IPS-18a (cell line): ENCODE measurements at regions not wholly inside any gene's neighbourhood (a gene's known extent, or its start where the extent isn't known, plus 50 kb on each side); places are given as distances from the start of the nearest gene placed in this dataset.
"Not testable (repeated sequence)": the region's sequence is repeated elsewhere in the genome, so short reads cannot be mapped to it uniquely, and the experiment has no call there.

Experiments
- H3K27ac ChIP-seq: one replicate; pipeline ENCODE4 v1.5.1; 2013; ENCODE audit warnings: low read length
- H3K27me3 ChIP-seq: one replicate; pipeline ENCODE4 v1.6.1; 2013; ENCODE audit warnings: mild to moderate bottlenecking, low read length; ENCODE audit not compliant: control insufficient read depth, insufficient read depth
- H3K36me3 ChIP-seq: one replicate; pipeline ENCODE4 v1.6.1; 2013; ENCODE audit warnings: low read depth, low read length; ENCODE audit not compliant: control insufficient read depth
- H3K4me1 ChIP-seq: one replicate; pipeline ENCODE4 v1.6.1; 2013; ENCODE audit warnings: low read depth, low read length; ENCODE audit not compliant: control insufficient read depth
- H3K4me3 ChIP-seq: one replicate; pipeline ENCODE4 v1.5.1; 2013; ENCODE audit warnings: low read length
- H3K9ac ChIP-seq: one replicate; pipeline ENCODE4 v1.6.1; 2013; ENCODE audit warnings: mild to moderate bottlenecking, low read length, moderate library complexity
- H3K9me3 ChIP-seq: one replicate; pipeline ENCODE4 v1.6.1; 2013; ENCODE audit warnings: low read depth, low read length; ENCODE audit not compliant: control insufficient read depth

DNA sequence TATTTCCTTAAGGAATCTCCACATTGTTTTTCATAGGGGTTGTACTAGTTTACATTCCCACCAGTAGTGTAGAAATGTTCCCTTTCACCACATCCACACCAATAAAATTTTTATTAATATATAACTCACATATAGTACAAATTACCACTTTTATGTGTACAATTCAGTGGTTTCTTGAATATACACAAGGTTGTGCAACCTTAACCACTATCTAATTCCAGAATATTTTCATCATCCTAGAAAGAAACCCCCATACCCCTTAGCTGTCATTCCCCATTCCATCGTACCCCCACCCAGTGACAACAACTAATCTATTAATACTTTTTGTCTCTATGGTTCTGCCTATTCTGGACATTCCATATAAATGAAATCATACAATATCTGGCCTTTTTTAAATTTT, 108.3 kb upstream of the USP9X start:
- Histone ChIP-seq H3K4me1 (no peaks in the 10 kb centered on the region), H3K27me3 (no peaks in the 10 kb centered on the region), H3K36me3 (no peaks in the 10 kb centered on the region), H3K9ac (no peak overlapping the region), H3K9me3 (peaks cover 7% of the 10 kb centered on the region), H3K27ac (no peak overlapping the region), H3K4me3 (no peak overlapping the region)

DNA sequence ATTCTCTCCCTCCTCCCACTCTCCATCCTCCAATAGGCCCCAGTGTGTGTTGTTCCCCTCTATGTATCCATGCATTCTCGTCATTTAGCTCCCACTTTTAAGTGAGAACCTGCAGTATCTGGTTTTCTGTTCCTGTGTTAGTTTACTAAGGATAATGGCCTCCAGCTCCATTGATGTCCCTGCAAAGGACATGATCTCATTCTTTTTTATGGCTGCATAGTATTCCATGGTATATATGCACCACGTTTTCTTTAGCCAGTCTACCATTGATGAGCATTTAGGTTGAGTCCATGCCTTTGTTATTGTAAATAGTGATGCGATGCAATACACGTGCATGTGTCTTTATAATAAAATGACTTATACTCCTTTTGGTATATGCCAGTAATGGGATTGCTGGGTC, 100.3 kb upstream of the USP9X start:
- H3K27ac ChIP-seq: no peak overlapping the region

DNA sequence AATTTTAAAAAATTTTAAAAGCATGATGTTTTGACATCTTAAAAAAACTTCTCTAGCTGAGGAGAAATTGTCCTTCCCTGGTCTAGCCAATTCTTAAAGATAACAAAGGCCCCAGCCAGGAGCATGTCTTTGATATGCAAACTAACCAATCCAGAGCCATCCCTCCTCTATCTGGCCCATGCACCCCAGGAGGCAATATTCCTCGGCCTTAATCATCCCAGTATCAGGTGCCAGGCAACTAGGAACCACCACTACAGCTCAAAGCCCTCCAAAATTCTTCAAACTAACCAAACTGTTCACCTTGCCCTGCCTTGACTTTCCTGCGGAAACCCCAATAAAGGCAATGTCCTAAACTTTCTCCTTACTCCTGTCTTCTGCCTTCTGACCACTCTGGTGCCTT, 97.8 kb upstream of the USP9X start:
- peaks cover 7% of the 10 kb centered on the region for H3K4me1 ChIP-seq
- H3K27ac ChIP-seq: no peak overlapping the region
- no peaks in the 10 kb centered on the region for H3K27me3 ChIP-seq
- H3K9ac ChIP-seq: no peak overlapping the region
- no peaks in the 10 kb centered on the region for H3K9me3 ChIP-seq
- H3K4me3 ChIP-seq: no peak overlapping the region
- H3K36me3 ChIP-seq: no peaks in the 10 kb centered on the region

More for the DNA sequence above, 100.3 kb upstream of the USP9X start:
- Histone ChIP-seq H3K36me3 (no peaks in the 10 kb centered on the region), H3K9me3 (no peaks in the 10 kb centered on the region), H3K27me3 (no peaks in the 10 kb centered on the region), H3K4me3 (no peak overlapping the region), H3K9ac (no peak overlapping the region), H3K4me1 (peaks cover 7% of the 10 kb centered on the region)

DNA sequence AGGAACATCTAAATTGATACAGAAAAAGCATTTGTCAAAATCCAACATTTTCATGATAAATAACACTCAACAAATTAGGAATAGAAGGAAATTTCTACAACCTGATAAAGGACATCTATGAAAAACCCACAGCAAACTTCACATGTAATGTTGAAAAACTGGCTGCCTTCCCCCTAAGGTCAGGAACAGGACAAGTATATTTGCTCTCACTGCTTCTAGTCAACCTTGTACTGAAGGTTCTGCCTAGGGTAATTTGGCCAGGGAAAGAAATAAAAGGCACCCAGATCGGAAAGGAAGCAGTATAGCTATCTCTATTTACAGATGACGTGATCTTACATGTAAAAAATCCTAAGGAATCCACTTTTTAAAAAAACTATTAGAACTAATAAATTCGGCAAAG, 97.1 kb upstream of the USP9X start:
- Histone ChIP-seq H3K9me3 (no peaks in the 10 kb centered on the region), H3K4me1 (peaks cover 7% of the 10 kb centered on the region), H3K9ac (no peak overlapping the region), H3K27ac (no peak overlapping the region), H3K36me3 (no peaks in the 10 kb centered on the region), H3K4me3 (no peak overlapping the region), H3K27me3 (no peaks in the 10 kb centered on the region)

DNA sequence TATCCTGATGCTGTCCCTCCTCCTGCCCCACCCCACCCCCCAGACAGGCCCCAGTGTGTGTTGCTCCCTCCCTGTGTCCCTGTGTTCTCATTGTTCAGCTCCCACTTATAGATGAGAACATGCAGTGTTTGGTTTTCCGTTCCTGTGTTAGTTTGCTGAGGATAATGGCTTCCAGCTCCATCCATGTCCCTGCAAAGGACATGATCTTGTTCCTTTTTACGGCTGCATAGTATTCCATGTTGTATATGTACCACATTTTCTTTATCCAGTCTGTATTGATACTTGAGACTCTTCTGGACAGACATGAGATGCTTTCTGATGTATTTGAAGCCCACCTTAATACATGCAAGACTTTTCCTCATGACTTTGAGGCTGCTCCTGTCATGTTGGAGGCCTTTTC, 91.8 kb upstream of the USP9X start:
- H3K9ac ChIP-seq, H3K9me3 ChIP-seq, H3K36me3 ChIP-seq, H3K4me3 ChIP-seq, H3K27me3 ChIP-seq, H3K4me1 ChIP-seq, H3K27ac ChIP-seq: not testable (repeated sequence)

DNA sequence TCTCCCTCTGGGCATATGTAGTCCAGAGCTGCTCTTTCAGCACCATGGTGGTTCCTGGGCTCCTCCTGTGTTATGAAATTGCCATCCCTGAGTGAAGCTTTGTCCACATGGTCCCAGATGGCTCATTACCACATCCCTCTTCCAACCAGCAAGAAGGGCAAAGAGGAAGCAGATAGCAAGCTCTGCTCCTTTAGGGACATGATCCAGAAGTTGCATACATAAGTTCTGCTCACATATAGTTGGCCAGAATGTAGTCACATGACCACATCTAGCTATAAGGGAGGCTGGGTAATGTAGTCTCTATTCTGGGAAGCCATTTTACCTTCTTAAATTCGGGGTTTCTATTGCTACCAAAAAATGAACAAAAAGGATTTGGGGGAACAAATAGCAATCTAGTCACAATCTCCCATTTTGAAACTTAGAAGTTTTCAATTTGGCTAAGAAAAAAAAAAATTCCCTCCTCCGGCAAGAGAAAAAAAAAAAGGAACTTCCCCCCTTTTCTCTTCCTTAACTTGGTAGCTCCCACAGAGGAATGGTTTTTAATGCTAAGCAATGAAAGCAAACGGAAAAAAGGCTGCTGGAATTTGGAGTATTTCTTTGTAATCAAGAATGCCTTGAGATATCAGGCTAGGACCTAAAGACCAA, 88.2 kb upstream of the USP9X start:
- Histone ChIP-seq H3K4me3 (peak overlapping the region; percentile 36), H3K27me3 (no peaks in the 10 kb centered on the region), H3K36me3 (no peaks in the 10 kb centered on the region), H3K9ac (peak overlapping the region; percentile 5), H3K27ac (peak overlapping the region; percentile 7), H3K9me3 (no peaks in the 10 kb centered on the region), H3K4me1 (peaks cover 8% of the 10 kb centered on the region)

DNA sequence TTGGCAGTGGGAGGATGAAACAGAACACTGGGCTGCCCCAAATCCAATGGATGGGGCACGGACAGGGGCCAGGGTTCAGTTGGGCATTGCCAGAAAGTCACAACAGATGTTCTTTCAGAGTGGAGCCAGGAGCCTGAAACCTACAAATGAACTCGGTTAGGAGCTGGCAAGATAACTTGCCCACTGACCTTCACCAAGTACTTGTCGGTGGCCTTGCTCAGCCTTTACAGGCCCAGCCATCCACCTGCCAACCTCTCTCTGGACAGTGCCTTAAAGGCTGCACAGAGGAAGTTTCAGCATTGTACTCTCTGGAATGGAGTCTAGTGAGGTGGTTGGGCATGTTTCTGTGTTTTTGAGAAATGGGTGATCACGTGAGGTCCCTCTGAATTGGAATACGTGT, 87.1 kb upstream of the USP9X start:
- H3K9ac ChIP-seq: no peak overlapping the region
- no peaks in the 10 kb centered on the region for H3K9me3 ChIP-seq

DNA sequence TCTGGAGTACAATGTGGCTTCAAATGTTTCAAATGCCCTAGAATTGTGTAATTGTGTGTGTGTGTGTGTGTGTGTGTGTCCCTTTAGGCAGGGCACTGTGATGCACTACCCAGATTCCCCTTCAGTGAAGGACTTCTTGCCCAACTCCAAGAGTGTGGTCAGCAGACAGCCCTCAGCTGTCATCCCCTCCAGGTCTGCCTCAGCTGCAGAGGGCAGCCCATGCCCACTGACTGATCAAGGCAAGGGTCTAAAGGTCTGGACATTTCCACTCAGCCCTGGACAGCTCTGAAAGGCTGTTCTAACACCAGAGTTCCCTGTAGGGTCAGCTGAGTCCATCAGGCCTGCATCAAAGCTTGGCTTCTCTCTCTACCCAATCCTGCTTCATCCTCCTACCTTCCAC, 83.9 kb upstream of the USP9X start:
- Histone ChIP-seq H3K4me1 (peaks cover 15% of the 10 kb centered on the region), H3K9ac (no peak overlapping the region), H3K4me3 (no peak overlapping the region), H3K27me3 (no peaks in the 10 kb centered on the region), H3K27ac (no peak overlapping the region), H3K9me3 (no peaks in the 10 kb centered on the region), H3K36me3 (no peaks in the 10 kb centered on the region)

More for the DNA sequence above, 87.1 kb upstream of the USP9X start:
- Histone ChIP-seq H3K4me3 (no peak overlapping the region), H3K36me3 (no peaks in the 10 kb centered on the region), H3K4me1 (peaks cover 8% of the 10 kb centered on the region), H3K27me3 (no peaks in the 10 kb centered on the region), H3K27ac (no peak overlapping the region)

DNA sequence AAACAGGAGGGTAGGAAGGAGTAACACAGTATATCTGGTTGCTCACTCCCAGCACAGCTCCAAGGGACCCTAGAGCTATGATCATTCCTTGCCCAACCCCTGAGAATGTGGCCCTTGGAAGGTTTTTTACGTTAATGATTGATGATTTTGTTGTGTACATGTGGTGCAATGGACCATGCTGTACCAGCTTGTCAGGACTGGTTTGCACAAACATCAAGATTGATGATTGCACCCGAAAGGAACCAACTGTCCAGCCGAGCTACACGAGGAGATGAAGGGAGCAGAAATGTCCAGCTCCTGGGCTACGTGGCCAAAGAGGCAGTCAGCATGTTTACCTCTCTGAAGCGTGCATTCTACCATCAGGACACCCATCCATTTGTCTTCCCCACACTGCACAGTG, 83.2 kb upstream of the USP9X start:
- Histone ChIP-seq H3K4me3 (no peak overlapping the region), H3K9ac (no peak overlapping the region), H3K9me3 (no peaks in the 10 kb centered on the region), H3K4me1 (peaks cover 11% of the 10 kb centered on the region), H3K36me3 (no peaks in the 10 kb centered on the region), H3K27ac (no peak overlapping the region), H3K27me3 (no peaks in the 10 kb centered on the region)

DNA sequence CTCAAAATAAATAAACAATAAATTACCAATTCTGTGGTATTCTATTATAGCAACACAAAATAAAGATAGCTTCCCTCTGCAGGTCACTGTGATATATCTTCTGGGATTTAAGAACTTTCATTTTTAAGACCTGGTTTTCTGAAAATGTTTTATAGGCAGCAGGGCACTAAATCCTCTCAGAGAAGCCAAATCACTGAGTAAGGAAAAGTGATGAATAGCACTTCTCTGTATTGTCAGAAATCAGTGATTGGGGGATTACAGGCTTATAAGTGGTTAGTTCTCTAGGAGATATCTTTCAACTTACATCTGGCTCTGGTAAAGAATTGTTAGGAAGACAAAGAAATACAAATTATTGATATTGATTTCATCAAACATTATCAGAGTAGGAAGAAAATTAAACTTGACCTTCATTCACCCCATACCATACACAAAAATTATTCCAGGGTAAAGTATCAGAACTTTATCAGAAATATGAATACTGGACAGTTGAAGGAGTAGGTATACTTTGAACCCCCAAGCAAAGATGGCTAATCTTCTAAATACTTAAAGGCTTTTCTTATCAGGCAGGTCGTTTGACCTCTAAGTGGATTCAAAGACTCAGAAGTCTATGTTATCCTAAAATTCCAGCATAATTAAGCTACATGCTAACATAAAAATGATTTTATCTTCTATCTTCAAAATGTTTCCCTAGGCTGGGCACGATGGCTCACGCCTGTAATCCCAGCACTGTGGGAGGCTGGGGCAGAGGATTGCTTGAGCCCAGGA, 81.6 kb upstream of the USP9X start:
- no peaks in the 10 kb centered on the region for H3K36me3 ChIP-seq

DNA sequence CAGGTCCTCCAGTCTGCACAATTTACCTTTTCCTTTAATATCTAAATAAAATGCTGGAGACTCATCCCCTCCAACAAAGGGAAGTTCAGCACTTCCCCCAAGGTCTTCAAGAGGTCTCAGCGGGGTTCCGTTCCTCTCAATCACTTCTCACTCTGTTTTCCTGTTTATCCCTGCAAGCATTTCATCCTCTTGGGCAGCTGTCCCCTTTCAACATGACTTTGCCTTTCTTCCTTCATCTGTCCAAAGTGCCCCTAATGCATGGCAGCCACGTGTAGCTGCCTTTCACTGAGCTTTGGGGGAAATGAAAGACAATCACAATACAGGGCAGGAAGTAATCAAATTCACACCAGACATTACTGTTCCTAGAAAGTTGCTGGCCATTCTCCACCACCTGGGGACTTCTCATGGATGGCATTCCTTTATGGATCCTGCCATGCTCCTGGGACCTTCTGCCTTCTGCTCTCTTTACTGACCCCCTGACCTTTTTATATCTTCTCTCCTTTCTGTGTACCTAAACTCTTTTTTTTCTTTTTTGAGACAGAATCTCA, 79.7 kb upstream of the USP9X start:
- Histone ChIP-seq H3K9me3 (no peaks in the 10 kb centered on the region), H3K4me3 (no peak overlapping the region), H3K9ac (no peak overlapping the region), H3K27ac (no peak overlapping the region), H3K4me1 (peaks cover 13% of the 10 kb centered on the region), H3K27me3 (no peaks in the 10 kb centered on the region), H3K36me3 (no peaks in the 10 kb centered on the region)

More for the DNA sequence above, 81.6 kb upstream of the USP9X start:
- H3K9me3 ChIP-seq: no peaks in the 10 kb centered on the region
- peaks cover 6% of the 10 kb centered on the region for H3K4me1 ChIP-seq
- no peaks in the 10 kb centered on the region for H3K27me3 ChIP-seq
- H3K27ac ChIP-seq: no peak overlapping the region
- H3K4me3 ChIP-seq: no peak overlapping the region
- no peak overlapping the region for H3K9ac ChIP-seq
